Esophagus muscularis mucosa (tissue), 4 donors: ENCODE measurements at regions not wholly inside any gene's neighbourhood (a gene's known extent, or its start where the extent isn't known, plus 50 kb on each side); places are given as distances from the start of the nearest gene placed in this dataset.

Experiments
- CTCF ChIP-seq, 3 experiments: fragments of 200-600 bp in 2 of 3; fragments of 450-650 bp in 1 of 3; sonication (generic) in 2 of 3; IDR thresholded peaks; one replicate each; pipeline ENCODE4 v1.5.1; 2017 to 2019; ENCODE audit warnings: antibody characterized with exemption in 3 of 3, mild to moderate bottlenecking in 2 of 3, moderate library complexity in 1 of 3
- EP300 ChIP-seq: sonication (generic); formaldehyde crosslinking; IDR thresholded peaks from one replicate; pipeline ENCODE4 v1.6.1; 2017; ENCODE audit warnings: antibody characterized with exemption
- POLR2A ChIP-seq: fragments of 450-650 bp; IDR thresholded peaks from one replicate; pipeline ENCODE4 v1.6.1; 2017; ENCODE audit warnings: antibody characterized with exemption, moderate library complexity, mild to moderate bottlenecking, low read depth
- POLR2AphosphoS5 ChIP-seq, 2 donors: sonication (generic); formaldehyde crosslinking; IDR thresholded peaks; one replicate each; pipeline ENCODE4 v1.6.1; 2017; ENCODE audit warnings: antibody characterized with exemption in 2 of 2

- TF ChIP-seq CTCF (IDR thresholded peaks at IDR 0.05) (no peak), POLR2A (no peak), EP300 (no peak), POLR2AphosphoS5 (IDR thresholded peaks at IDR 0.05) (no peak)
These were observed 103.2 kb upstream of the VSTM2B start for GRCh38 chr19:29422486-29423085.
